ENCODE measurements at regions not wholly inside any gene's neighbourhood (a gene's known extent, or its start where the extent isn't known, plus 50 kb on each side); places are given as distances from the start of the nearest gene placed in this dataset.

DNA sequence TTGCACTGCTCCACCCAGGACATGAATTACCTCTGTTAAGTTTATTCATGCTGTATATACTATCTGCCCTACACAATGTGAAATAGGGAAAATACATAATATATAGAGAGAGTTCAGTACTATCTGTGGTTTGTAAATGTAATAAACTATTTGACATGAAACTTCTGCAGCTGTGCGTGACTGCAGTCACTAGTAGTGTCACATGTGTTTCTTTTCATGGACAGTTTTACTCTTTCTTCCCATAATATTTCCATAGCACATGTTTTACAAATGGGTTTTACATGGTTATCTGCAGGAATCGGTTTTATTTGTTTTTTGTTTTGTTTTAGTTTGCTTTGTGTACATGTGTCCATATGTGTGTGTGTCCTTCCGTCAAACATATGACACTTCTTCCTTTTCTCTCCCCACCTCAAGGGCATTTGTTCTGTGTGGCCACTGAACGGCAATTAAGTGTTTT lies 1644.1 kb upstream of the FLRT2 start:
- TF ChIP-seq, protein P1, sequence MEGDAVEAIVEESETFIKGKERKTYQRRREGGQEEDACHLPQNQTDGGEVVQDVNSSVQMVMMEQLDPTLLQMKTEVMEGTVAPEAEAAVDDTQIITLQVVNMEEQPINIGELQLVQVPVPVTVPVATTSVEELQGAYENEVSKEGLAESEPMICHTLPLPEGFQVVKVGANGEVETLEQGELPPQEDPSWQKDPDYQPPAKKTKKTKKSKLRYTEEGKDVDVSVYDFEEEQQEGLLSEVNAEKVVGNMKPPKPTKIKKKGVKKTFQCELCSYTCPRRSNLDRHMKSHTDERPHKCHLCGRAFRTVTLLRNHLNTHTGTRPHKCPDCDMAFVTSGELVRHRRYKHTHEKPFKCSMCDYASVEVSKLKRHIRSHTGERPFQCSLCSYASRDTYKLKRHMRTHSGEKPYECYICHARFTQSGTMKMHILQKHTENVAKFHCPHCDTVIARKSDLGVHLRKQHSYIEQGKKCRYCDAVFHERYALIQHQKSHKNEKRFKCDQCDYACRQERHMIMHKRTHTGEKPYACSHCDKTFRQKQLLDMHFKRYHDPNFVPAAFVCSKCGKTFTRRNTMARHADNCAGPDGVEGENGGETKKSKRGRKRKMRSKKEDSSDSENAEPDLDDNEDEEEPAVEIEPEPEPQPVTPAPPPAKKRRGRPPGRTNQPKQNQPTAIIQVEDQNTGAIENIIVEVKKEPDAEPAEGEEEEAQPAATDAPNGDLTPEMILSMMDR (IDR thresholded peaks at IDR 0.05; ENCODE audit: poor library complexity) = no peak
- TF ChIP-seq EZH2 (IDR thresholded peaks at IDR 0.05; ENCODE audit: borderline replicate concordance) = no peak
